HL-60 (cell line): ENCODE measurements at regions not wholly inside any gene's neighbourhood (a gene's known extent, or its start where the extent isn't known, plus 50 kb on each side); places are given as distances from the start of the nearest gene placed in this dataset.

Source experiments
- DNase-seq, 2 experiments: peaks; one replicate each; pipeline ENCODE4 v3.0.0-alpha.2; 2010 to 2020; ENCODE audit warnings: low read depth in 1 of 2, low spot score in 1 of 2
- H3K27ac ChIP-seq: fragments of 250-450 bp; sonication (Bioruptor Pico); replicated peaks from 2 replicates; pipeline ENCODE4 v1.5.1; 2020; ENCODE audit warnings: mild to moderate bottlenecking, moderate library complexity
- H3K27me3 ChIP-seq: fragments of 250-450 bp; sonication (Bioruptor Pico); 2 replicates; pipeline ENCODE4 v1.5.1; 2021; ENCODE audit warnings: mild to moderate bottlenecking, moderate library complexity; ENCODE audit not compliant: insufficient read depth, poor library complexity, severe bottlenecking
- H3K4me3 ChIP-seq: replicated peaks from 2 replicates; pipeline ENCODE4 v1.5.1; 2011; ENCODE audit warnings: mild to moderate bottlenecking, control low read depth, low read length; ENCODE audit not compliant: insufficient read depth
- GABPA ChIP-seq: IDR thresholded peaks from 2 replicates; pipeline ENCODE4 v1.6.1; 2012; ENCODE audit warnings: low read depth
- POLR2AphosphoS5 ChIP-seq: IDR thresholded peaks from 2 replicates; pipeline ENCODE4 v1.6.1; 2012; ENCODE audit warnings: low read depth
- SPI1 ChIP-seq: IDR thresholded peaks from 2 replicates; pipeline ENCODE4 v1.6.1; 2012; ENCODE audit warnings: low read depth, mild to moderate bottlenecking, borderline replicate concordance
- TF ChIP-seq, protein P1 (sequence below): IDR thresholded peaks from one replicate; pipeline ENCODE4 v1.5.1; 2011; ENCODE audit warnings: low read length, control low read depth, inconsistent platforms; ENCODE audit not compliant: insufficient read depth
- TF ChIP-seq, protein P2 (sequence below): IDR thresholded peaks from 2 replicates; pipeline ENCODE4 v1.6.1; 2012; ENCODE audit warnings: low read depth; ENCODE audit not compliant: insufficient replicate concordance

DNA sequence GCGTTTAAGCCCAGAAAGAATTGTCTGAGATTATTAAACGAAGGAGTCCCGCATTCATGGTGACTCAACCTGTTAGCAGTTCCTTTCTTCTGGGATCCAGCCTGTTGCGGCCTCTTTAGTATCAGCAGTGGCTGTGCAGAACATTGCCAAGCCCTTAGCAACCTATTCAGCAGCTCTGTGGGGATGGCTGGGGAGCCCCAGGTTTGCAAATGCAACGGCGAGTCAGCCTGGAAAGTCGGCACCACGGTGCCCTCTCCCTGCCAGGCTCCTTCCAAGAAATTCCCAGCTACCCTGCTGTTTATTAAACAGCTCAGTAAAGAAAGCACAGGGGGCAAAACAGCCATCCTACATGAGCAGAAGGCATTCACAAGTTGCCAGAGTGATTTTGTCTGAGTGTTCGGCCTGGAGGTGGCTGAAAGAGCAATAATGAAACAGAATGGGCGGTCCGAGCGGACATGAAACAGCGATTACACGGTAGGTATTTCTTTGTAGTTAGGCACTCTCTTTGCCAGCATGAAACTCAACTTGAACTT lies 198.3 kb downstream of the BAMBI start:
- Histone ChIP-seq H3K27me3 (no peaks in the 10 kb centered on the region), H3K27ac (no peak overlapping the region), H3K4me3 (no peak overlapping the region)
- TF ChIP-seq POLR2AphosphoS5: no peak
- TF ChIP-seq, protein P1, sequence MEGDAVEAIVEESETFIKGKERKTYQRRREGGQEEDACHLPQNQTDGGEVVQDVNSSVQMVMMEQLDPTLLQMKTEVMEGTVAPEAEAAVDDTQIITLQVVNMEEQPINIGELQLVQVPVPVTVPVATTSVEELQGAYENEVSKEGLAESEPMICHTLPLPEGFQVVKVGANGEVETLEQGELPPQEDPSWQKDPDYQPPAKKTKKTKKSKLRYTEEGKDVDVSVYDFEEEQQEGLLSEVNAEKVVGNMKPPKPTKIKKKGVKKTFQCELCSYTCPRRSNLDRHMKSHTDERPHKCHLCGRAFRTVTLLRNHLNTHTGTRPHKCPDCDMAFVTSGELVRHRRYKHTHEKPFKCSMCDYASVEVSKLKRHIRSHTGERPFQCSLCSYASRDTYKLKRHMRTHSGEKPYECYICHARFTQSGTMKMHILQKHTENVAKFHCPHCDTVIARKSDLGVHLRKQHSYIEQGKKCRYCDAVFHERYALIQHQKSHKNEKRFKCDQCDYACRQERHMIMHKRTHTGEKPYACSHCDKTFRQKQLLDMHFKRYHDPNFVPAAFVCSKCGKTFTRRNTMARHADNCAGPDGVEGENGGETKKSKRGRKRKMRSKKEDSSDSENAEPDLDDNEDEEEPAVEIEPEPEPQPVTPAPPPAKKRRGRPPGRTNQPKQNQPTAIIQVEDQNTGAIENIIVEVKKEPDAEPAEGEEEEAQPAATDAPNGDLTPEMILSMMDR: no peak
- TF ChIP-seq, protein P2, sequence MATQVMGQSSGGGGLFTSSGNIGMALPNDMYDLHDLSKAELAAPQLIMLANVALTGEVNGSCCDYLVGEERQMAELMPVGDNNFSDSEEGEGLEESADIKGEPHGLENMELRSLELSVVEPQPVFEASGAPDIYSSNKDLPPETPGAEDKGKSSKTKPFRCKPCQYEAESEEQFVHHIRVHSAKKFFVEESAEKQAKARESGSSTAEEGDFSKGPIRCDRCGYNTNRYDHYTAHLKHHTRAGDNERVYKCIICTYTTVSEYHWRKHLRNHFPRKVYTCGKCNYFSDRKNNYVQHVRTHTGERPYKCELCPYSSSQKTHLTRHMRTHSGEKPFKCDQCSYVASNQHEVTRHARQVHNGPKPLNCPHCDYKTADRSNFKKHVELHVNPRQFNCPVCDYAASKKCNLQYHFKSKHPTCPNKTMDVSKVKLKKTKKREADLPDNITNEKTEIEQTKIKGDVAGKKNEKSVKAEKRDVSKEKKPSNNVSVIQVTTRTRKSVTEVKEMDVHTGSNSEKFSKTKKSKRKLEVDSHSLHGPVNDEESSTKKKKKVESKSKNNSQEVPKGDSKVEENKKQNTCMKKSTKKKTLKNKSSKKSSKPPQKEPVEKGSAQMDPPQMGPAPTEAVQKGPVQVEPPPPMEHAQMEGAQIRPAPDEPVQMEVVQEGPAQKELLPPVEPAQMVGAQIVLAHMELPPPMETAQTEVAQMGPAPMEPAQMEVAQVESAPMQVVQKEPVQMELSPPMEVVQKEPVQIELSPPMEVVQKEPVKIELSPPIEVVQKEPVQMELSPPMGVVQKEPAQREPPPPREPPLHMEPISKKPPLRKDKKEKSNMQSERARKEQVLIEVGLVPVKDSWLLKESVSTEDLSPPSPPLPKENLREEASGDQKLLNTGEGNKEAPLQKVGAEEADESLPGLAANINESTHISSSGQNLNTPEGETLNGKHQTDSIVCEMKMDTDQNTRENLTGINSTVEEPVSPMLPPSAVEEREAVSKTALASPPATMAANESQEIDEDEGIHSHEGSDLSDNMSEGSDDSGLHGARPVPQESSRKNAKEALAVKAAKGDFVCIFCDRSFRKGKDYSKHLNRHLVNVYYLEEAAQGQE: no peak
- TF ChIP-seq GABPA: no peak
- no peak for TF ChIP-seq SPI1
- no peak for DNase-seq

DNA sequence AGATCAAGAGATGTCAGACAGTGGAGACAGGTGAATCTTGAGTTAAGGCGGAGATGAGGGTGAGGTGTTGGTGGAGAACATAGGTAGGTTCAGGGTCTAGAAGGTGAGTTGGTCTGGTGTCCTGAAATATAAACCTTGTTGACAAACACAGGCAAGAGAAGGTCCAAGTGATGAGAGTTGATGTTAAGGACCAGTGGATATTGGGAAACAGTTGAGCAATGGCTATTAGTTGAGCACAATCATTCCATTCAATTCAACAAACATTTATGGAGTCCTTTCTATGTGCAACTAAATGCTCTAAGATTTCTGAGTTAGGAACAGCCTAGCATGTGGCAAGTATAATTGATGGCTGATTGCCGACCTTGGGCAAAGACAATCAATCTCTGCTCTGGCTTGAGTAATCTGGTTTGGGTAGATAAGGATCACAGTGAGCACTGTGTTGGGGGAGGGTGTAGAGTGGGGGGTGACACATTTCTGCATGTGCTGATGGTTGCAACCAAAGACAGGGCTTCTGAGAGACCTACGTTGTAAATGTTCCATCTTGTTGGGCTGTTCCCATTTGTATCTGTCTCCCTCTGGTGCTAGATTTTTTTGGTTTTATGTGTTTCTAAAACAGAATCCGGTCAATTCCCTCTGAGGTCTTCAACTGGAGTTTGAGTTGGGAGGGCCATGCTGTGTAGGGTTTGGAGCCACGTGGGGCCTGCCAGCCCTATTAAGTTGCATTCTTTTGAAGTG lies 201.1 kb downstream of the BAMBI start:
- TF ChIP-seq POLR2AphosphoS5 (no peak), GABPA (no peak)
- no peak overlapping the region for H3K27ac ChIP-seq
- H3K4me3 ChIP-seq: no peak overlapping the region
- DNase-seq: no peak
- H3K27me3 ChIP-seq: no peaks in the 10 kb centered on the region

DNA sequence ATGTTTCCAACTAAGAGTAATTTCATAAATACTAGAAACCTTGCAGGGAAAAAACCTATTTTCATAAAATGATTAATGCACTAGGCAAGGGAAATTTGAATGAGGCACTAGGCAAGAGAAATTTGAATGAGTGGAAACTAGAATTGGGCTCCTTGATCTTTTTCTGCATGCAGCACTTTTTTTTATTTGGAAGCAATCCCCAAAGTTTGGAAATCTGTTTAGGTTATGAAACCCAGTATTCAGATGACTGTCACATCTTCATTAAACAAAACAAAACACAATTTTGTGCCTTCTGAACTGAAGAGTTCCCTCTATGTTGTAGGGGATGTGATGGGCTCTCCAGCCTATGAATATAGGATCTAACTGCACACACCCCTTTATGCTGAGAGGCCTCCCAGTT lies 201.9 kb downstream of the BAMBI start:
- TF ChIP-seq, protein P1: no peak
- TF ChIP-seq SPI1: no peak
- TF ChIP-seq, protein P2: no peak
- no peak for TF ChIP-seq POLR2AphosphoS5
- no peak for TF ChIP-seq GABPA
- Histone ChIP-seq H3K27me3 (no peaks in the 10 kb centered on the region), H3K27ac (no peak overlapping the region), H3K4me3 (no peak overlapping the region)
- DNase-seq: no peak

DNA sequence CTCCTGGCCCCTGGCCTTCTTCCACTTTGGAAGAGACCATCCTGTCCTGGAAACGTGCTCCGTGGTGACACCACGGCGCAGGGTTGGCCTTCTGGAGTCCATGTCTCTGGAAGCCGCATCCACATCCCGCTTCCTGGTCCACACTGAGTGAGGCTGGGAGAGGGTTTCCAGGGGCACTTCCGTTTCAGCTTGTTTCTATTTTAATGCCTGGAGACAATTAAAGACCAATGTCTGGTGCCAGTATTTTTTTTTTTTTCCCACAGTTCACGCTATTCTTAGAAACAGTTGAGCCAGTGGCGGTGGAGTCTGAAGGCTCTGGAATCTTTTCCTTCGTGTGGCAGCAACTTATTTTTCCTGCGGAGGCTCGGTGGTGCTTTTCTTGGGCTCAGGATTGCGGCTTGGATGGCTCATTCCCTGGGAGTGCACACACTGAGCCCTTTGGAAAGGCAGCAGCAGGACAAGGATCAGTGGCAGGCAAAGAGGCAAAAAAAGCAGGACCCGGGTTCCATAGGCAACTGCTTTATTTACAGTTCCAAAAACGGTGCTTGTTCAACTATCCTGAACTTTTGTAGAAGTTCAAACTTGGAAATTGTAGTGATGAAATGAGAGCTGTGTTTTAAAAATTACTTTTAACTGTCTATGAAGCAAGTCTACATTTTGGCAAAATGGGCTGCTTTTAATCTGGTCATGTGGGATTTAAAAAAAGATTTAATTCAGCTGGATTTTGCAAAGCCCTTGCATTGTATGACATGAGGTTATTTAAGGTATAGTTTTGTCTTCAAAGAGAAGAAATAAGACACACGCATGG lies 202.8 kb downstream of the BAMBI start:
- H3K27me3 ChIP-seq: no peaks in the 10 kb centered on the region
- H3K27ac ChIP-seq: no peak overlapping the region
- no peak for DNase-seq
- H3K4me3 ChIP-seq: no peak overlapping the region
- TF ChIP-seq GABPA (no peak), SPI1 (no peak), POLR2AphosphoS5 (no peak)
- TF ChIP-seq, protein P1: no peak
- TF ChIP-seq, protein P2: no peak
